PC-3 (cell line): ENCODE measurements at regions not wholly inside any gene's neighbourhood (a gene's known extent, or its start where the extent isn't known, plus 50 kb on each side); places are given as distances from the start of the nearest gene placed in this dataset.

Experiments used
- ATAC-seq: fragments of 200-7000 bp; cut with Tn5 transposase; 2 replicates; pipeline ENCODE4 v1.9.1; 2020; ENCODE audit warnings: mild to moderate bottlenecking, moderate library complexity
- BruUV-seq: library from RNA; stranded (reverse); fragments of 400-500 nt; replicated peaks from 2 replicates; lab custom pipeline; 2021; lab: Mats Ljungman, UMichigan
- CTCF ChIA-PET: fragments of 300-600 bp; sonication (Branson Sonifier 250); formaldehyde crosslinking; loops from one replicate; lab custom pipeline; 2022; ENCODE audit warnings: antibody characterized with exemption; lab: Charles Lee
- POLR2A ChIA-PET: fragments of 300-600 bp; sonication (Branson Sonifier 250); formaldehyde crosslinking; loops from one replicate; lab custom pipeline; 2022; ENCODE audit warnings: antibody characterized with exemption; ENCODE audit not compliant: unreplicated experiment; lab: Charles Lee
- DNase-seq: peaks from one replicate; pipeline ENCODE4 v3.0.0-alpha.2; 2015
- H2AFZ ChIP-seq: fragments of 300-600 bp; sonication (generic); 2 replicates; pipeline ENCODE4 v1.6.0; 2016; ENCODE audit warnings: antibody characterized with exemption, low read length
- H3F3A ChIP-seq: fragments of 300-600 bp; sonication (generic); one replicate; pipeline ENCODE4 v1.6.0; 2017; ENCODE audit warnings: antibody characterized with exemption, low read length, control low read depth, mild to moderate bottlenecking; ENCODE audit not compliant: unreplicated experiment
- H3K27ac ChIP-seq: fragments of 300-600 bp; sonication (generic); 2 replicates; pipeline ENCODE4 v1.5.1; 2016; ENCODE audit warnings: mild to moderate bottlenecking, low read length
- H3K27me3 ChIP-seq: fragments of 300-600 bp; sonication (generic); 2 replicates; pipeline ENCODE4 v1.6.1; 2016; ENCODE audit warnings: low read length, mixed read lengths
- H3K36me3 ChIP-seq: fragments of 300-600 bp; sonication (generic); 2 replicates; pipeline ENCODE4 v1.6.1; 2016; ENCODE audit warnings: low read depth, mixed run types, low read length, mixed read lengths
- H3K4me1 ChIP-seq: fragments of 300-600 bp; sonication (generic); 2 replicates; pipeline ENCODE4 v1.5.1; 2016; ENCODE audit warnings: low read length; ENCODE audit not compliant: insufficient read depth
- H3K4me2 ChIP-seq: fragments of 300-600 bp; sonication (generic); 2 replicates; pipeline ENCODE4 v1.6.0; 2016; ENCODE audit warnings: low read length
- H3K4me3 ChIP-seq: fragments of 300-600 bp; sonication (generic); 2 replicates; pipeline ENCODE4 v1.5.1; 2016; ENCODE audit warnings: mild to moderate bottlenecking, low read length, mixed read lengths
- H3K79me2 ChIP-seq: fragments of 300-600 bp; sonication (generic); 2 replicates; pipeline ENCODE4 v1.6.1; 2017; ENCODE audit warnings: low read length, mixed read lengths
- H3K9ac ChIP-seq: fragments of 300-600 bp; sonication (generic); 2 replicates; pipeline ENCODE4 v1.6.0; 2016; ENCODE audit warnings: mild to moderate bottlenecking, low read length
- H3K9me2 ChIP-seq: fragments of 300-600 bp; sonication (generic); replicated peaks from 2 replicates; pipeline ENCODE4 v1.6.1; 2016; ENCODE audit warnings: mixed run types, low read length, mixed read lengths
- H3K9me3 ChIP-seq: fragments of 300-600 bp; sonication (generic); 2 replicates; pipeline ENCODE4 v1.6.1; 2016; ENCODE audit warnings: low read length, mixed read lengths
- H4K20me1 ChIP-seq: fragments of 300-600 bp; sonication (generic); 2 replicates; pipeline ENCODE4 v1.6.1; 2016; ENCODE audit warnings: low read length, mixed read lengths
- CTCF ChIP-seq: fragments of 300-600 bp; sonication (generic); conservative IDR thresholded peaks from 2 replicates; pipeline ENCODE4 v1.5.1; 2017; ENCODE audit warnings: antibody characterized with exemption, low read depth, mild to moderate bottlenecking, low read length
- EZH2 ChIP-seq: fragments of 300-600 bp; sonication (generic); IDR thresholded peaks from one replicate; pipeline ENCODE4 v1.6.1; 2017; ENCODE audit warnings: antibody characterized with exemption, mild to moderate bottlenecking, low read length; ENCODE audit not compliant: unreplicated experiment
- EZH2phosphoT487 ChIP-seq: fragments of 300-600 bp; sonication (generic); IDR thresholded peaks from 2 replicates; pipeline ENCODE4 v1.6.1; 2018; ENCODE audit warnings: mild to moderate bottlenecking, antibody characterized with exemption, low read length, borderline replicate concordance
- intact Hi-C: fragments of 100-400 bp; cut with micrococcal nuclease; formaldehyde crosslinking; loops from 2 replicates; pipeline ENCODE4 v1.9.0; 2023

- BruUV-seq, result no TSS peak
- DNase-seq (no peak), ATAC-seq (no peak)
- H3K27ac ChIP-seq, result no peak overlapping the region
- H3K9ac ChIP-seq, result no peak overlapping the region
- H3K4me2 ChIP-seq, result no peak overlapping the region
- H3K9me2 ChIP-seq, result no peaks in the 10 kb centered on the region
- CTCF ChIA-PET, result no interaction called here
- no peaks in the 10 kb centered on the region for H4K20me1 ChIP-seq
- H3K27me3 ChIP-seq, result no peaks in the 10 kb centered on the region
- TF ChIP-seq EZH2phosphoT487, result no peak
- TF ChIP-seq EZH2, result no peak
- H2AFZ ChIP-seq, result no peak overlapping the region
- H3K4me3 ChIP-seq, result no peak overlapping the region
- H3K79me2 ChIP-seq, result no peaks in the 10 kb centered on the region
- H3F3A ChIP-seq, result no peaks in the 10 kb centered on the region
- no peaks in the 10 kb centered on the region for H3K36me3 ChIP-seq
- POLR2A ChIA-PET, result no interaction called here
- no peaks in the 10 kb centered on the region for H3K4me1 ChIP-seq
- no peaks in the 10 kb centered on the region for H3K9me3 ChIP-seq
- intact Hi-C loops, result no loop called here
Observed at GRCh38 chr1:99107680-99108079, 103.0 kb upstream of the PLPPR5 start.

GRCh38 chr1:99110140-99111041 is 105.7 kb upstream of the PLPPR5 start:
- TF ChIP-seq CTCF (no peak), EZH2phosphoT487 (no peak), EZH2 (no peak)
- Histone ChIP-seq H3K9me3 (no peaks in the 10 kb centered on the region), H3K27me3 (no peaks in the 10 kb centered on the region), H3K4me2 (no peak overlapping the region), H3K27ac (no peak overlapping the region), H3K9ac (no peak overlapping the region), H3K4me3 (no peak overlapping the region), H3K79me2 (no peaks in the 10 kb centered on the region), H3F3A (no peaks in the 10 kb centered on the region), H2AFZ (no peak overlapping the region), H3K4me1 (no peaks in the 10 kb centered on the region), H4K20me1 (no peaks in the 10 kb centered on the region), H3K9me2 (no peaks in the 10 kb centered on the region), H3K36me3 (no peaks in the 10 kb centered on the region)
- ChIA-PET CTCF (no interaction called here), POLR2A (no interaction called here)
- no TSS peak for BruUV-seq
- no peak for ATAC-seq
- no peak for DNase-seq
- intact Hi-C loops, result no loop called here

- intact Hi-C loops, result no loop called here
- BruUV-seq, result no TSS peak
Observed at GRCh38 chr1:99115231-99115630, 110.6 kb upstream of the PLPPR5 start.

More at GRCh38 chr1:99115231-99115630, 110.6 kb upstream of the PLPPR5 start:
- H3K4me3 ChIP-seq, result no peak overlapping the region
- H2AFZ ChIP-seq, result no peak overlapping the region
- H3K9ac ChIP-seq, result no peak overlapping the region
- no peak overlapping the region for H3K27ac ChIP-seq
- H4K20me1 ChIP-seq, result no peaks in the 10 kb centered on the region
- no peaks in the 10 kb centered on the region for H3K9me3 ChIP-seq
- POLR2A ChIA-PET, result interaction anchor here (0.6 kb wide), 1 partner anchor 784 kb away, joined by 9 read pairs; no protein-coding TSS in a partner anchor
- no peaks in the 10 kb centered on the region for H3F3A ChIP-seq
- ATAC-seq, result no peak
- H3K9me2 ChIP-seq, result no peaks in the 10 kb centered on the region
- CTCF ChIA-PET, result no interaction called here
- H3K36me3 ChIP-seq, result no peaks in the 10 kb centered on the region
- H3K27me3 ChIP-seq, result no peaks in the 10 kb centered on the region
- H3K4me1 ChIP-seq, result no peaks in the 10 kb centered on the region
- no peaks in the 10 kb centered on the region for H3K79me2 ChIP-seq
- no peak for DNase-seq
- H3K4me2 ChIP-seq, result no peak overlapping the region
- TF ChIP-seq EZH2phosphoT487 (no peak), CTCF (no peak)
